IPS DF 19.7 (cell line): ENCODE measurements at regions not wholly inside any gene's neighbourhood (a gene's known extent, or its start where the extent isn't known, plus 50 kb on each side); places are given as distances from the start of the nearest gene placed in this dataset.

Experiments used
- DNase-seq: peaks from one replicate; pipeline ENCODE4 v3.0.0-alpha.2; 2013; ENCODE audit warnings: low read depth, low spot score

DNA sequence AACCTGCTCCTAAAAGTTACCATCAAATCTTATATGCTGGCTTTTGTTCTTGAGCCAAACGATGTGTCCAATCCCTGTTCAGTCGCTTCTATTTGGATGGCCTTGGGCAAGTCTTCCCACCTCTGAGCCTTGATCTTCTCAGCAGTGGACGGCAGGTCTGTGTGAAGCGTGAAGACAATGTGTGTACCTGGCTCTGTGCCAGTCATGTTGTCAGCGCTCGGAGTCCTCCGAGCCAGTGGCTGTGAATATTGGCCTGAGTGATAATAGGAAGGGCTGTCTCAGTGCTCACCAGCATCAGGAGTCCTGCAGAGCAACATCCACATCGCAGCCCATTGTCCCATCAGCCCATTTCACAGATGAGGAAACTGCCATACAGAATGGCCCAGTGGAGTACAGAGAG lies 219.0 kb downstream of the CDC5L start:
- no peak for DNase-seq

DNA sequence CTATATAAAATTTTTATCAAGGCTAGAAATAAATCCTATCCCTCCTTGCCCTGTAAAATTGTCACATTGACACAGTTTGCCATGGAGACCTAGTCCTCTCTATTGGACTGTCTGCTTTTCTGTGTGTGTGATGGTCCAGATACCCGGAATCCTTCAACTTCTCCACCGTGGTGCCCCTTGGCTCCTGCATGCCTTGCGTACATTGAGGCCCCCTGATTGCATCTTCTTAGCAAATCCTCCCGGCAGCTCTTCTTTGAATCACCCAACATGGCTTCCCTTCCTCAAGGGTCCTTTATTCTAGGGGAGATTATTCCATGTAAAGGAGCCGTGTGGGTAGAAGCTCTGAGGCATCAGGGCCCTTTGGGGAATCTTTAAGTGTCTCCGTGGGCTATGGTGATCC lies 219.5 kb downstream of the CDC5L start:
- no peak for DNase-seq

DNA sequence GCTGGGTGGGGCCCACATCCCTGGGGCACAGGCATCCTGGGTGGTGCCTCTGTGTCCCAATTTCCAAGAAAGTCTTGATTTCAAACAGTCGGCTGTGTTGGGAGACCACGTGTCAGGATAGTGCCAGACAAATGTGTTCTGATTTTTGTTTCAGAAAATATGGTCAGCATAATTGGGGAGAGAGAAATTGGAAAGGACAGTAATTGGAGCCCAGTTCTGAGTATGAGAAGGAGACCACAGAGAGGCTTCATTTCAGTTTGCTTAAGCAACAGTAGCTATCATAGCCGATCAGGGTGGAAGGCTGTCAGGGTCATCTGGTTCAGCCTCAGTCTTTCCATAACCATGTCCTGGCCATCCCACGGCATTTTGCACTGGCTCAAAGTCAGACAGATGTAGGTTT lies 220.7 kb downstream of the CDC5L start:
- DNase-seq, result no peak

DNA sequence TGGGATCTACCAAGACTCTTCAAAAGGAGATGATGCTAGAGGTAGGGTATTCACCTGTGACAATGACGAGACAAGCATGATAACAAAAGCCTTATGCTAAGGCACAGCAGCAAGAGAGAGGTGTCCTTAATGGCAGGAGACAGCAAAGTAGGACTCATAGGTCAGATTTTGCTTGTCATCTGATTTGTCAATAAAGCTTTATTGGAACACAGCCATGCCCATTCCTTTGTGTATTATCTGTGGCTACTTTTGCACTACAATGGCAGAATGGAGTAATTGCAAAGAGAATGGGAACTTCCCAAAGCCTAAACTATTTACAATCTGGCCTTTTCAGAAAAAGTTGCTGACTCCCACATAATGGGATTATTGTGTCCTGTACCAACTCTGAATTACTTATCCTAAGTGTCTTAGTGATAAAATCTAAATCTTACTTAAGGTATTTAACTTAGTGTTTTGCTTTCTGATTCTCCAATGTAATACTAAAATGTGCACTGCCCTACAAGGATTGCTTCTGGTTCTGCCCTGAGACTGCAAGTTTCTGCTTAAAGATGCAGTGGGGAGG lies 221.6 kb downstream of the CDC5L start:
- no peak for DNase-seq

DNA sequence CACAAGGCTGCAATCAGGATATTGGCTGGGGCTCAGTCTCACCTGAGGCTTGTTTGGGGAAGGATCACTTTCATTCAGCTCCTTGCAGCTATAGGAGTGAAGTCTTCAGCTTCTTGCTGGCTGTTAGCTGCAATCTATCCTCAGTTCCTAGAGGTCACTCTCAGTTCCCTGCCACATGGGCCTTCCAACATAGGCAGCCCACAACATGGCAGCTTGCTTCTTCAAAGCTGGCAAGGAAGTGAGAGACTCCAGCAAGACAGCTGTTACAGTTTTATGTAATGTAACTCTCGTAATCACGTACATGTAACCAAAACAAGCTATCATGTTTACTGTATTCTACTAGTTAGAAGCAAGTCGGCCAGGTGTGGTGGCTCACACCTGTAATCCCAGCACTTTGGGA lies 226.9 kb downstream of the CDC5L start:
- DNase-seq, result no peak

DNA sequence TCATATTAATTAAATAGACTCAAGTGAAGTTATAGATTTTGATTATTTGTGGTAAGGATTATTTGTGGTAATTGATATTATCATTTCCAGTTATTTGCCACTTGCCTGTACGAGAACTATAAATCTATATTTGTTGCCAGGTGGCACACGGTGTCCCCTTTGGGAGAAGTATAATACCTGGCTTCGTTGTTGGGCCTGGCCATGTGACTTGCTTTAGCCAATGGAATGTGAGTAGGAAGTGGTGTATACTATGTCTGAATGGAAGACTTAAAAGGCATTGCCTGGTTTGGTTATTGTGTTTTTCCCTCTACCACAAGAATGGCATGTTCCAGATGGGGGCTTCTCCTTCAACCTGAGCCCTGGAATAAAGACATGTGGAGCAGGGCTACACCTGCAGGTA lies 228.1 kb downstream of the CDC5L start:
- no peak for DNase-seq

DNA sequence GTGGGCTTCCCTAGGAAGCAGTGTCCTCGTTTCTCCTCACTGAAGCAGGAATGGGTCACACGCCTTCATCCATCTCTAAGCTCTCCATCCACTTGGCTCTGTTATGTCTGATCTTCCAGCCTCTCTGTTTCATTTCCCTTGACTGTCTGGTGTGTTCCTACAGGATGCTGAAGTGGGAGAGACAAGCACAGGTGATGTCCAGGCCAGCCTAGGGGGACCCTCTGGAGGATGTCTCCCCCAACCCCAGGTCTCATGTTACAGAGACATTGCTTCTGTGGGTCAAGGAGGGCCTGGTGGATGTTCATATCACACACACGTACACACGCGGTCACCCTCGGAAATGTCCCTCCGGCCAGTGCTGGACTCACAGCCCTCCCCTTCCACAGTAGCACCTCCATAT lies 229.9 kb downstream of the CDC5L start:
- no peak for DNase-seq

DNA sequence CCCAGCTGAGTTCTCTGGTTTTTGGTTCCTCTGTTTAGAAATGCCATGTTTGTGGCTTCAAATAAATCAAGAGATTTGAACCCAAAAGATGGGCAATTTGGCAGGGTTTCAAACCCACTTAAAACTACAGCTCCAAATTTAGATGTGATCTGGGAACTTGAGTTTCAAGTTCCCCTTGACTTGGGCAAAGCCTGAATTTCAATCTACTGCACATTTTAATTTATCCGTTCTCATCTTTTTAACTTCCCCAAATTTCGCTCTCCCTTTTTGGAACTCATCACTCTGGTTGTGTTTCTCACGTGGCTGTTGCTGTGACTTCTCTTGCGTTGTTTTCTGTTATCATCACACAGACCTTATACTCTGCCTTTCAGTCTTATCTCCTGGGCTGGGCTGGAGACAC lies 230.9 kb downstream of the CDC5L start:
- no peak for DNase-seq

DNA sequence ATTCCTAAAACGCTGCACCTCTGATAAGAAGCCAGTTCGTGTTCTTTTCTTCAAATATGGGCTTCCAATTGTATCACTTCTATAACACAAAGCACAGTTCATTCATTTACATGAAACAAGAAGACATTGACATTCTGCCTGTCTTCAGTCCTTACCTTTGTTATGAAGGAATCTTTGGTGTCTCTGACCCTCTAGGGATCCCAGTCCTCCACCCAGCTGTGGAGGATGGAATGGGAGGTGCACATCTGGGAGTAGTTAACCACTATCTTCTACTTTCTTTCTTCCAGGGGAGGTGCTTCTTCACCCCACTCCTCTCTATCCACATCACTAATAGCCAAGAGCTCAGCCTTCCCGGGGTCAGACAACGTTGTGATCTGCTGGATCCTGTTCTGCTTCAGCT lies 233.4 kb downstream of the CDC5L start:
- no peak for DNase-seq

DNA sequence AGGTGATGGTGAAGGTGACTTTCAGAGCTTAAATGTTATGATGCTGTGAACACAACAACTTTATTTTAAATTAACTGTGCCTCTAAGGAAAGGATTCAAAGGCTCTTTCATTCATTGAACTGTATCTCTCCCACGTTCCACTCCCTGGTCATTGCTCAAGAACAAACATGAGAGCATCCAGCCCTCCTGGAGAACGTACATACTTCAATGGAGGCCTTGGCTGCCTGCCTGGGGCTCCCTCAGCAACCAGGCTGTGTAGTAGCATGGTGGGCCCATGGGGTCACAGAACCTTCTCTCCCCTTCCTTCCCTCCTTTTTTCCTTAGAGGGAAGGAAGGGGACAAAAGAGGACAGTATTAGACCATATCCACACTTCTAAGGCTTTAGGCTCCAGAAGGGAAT lies 234.3 kb downstream of the CDC5L start:
- no peak for DNase-seq

DNA sequence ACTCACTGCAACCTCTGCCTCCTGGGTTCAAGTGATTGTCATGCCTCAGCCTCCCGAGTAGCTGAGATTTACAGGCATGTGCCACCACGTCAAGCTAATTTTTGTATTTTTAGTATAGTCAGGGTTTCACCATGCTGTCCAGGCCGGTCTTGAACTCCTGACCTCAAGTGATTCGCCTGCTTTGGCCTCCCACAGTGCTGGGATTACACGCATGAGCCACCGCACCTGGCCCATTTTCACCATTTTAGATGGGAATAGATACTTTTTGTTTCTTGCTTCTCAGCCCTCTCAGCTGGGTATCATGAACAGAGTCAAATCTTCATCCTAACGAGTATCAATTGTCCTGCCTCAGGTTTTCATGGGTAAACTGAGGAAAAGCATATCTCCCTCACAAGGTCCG lies 235.0 kb downstream of the CDC5L start:
- DNase-seq, result no peak

DNA sequence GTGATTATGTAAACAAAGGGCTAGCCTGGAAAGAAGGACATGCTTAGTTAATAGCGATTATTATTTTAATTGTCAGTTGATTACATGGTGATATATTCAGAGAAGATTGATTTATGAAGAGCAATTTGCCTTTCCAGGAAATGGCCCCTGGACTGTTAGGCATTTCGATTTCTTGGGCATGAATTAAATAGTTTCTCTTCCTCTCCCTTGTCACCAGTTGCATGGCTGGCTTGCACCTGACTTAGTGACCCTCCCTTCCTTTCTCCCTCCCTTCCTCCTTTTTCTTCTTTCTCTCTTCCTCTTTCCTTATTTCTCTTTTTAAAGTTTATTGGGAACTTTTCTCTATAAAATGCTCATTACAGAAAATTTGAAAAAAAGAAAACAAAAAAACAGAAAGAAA lies 235.4 kb downstream of the CDC5L start:
- no peak for DNase-seq

DNA sequence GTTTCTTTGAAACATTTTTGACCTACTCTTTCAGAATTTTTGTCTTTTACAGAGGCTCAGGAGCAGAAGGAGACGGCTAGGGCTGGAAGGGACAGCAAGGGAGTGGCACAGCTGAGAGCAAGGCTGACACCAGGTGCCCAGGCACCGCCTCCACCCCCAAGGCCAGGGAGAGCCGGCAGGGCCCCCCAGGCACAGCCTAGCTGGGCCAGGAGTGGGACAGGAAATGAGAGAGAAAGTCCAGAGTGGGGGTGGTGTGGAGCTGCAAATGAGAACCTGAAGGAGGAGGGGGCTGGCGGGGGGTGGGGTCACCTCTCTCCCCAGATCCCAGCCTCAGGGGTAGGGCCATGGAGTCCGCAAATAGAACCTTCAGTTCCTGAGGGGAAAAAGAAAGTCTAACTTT lies 236.7 kb downstream of the CDC5L start:
- DNase-seq, result no peak

DNA sequence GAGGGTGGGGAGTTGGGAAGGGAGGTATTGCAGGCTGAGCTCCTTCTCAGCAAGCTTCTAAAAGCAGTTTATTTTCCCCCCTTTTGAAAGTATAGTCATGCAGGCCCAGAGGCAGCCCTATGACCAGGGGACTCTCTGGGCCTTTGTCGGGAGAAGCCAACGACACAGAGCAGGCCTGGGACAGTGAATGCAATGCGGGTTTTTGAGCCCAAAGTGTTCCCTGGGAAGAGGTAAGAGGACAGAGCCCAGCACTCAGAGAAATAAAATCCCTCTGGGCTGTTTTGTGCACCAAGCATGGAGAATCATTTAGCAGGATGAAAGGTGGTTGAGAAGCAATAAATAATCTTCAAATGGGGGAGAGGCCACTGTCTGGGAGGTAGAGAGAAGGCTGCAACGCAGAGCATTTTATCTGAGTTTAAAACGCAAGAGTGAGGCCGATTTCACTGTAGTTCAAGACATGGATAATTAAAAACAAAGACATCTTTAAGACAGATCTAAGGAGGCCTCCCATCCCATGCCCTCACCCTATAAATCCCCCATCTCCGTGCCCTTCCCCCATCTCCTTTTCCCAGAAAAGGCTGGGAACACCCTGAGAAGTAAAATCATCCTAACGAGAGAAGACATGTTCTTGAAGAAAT lies 237.5 kb downstream of the CDC5L start:
- no peak for DNase-seq

DNA sequence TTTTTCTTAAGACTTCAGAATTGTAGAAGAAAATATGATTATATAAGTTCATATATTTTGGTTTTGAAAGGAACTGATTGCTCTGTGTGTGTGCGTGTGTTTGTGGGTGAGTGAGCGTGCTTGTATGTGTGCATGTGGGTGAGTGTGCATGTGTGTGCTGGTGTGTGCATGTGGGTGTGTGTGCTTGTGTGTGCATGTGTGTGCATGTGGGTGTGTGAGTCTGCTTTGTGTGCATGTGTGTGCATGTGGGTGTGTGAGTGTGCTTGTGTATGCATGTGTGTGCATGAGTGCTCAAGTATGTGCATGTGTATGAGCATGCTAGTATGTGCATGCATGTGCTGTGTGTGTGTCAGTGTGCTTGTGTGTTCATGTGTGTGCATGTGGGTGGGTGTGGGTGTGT lies 238.5 kb downstream of the CDC5L start:
- DNase-seq, result no peak

DNA sequence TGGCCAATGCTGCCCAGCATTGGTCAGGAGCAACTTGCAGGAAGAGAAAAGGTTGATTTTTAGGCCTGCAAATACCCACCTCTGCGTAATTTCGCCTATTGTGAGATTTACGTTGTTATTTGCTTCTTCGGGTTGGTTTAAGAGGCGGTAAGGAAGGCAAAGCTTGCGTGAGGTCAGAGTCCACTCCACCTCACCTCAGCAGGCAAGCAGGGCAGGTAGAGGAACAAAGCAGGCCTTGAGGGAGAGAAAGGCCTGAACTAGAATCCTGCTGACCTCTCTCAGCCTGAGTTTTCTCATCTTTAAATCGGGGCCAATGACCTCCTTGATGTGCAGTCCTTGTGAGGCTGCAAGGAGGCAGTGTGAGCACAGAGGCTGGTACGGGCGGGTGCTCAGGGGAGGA lies 239.1 kb downstream of the CDC5L start:
- DNase-seq, result no peak

DNA sequence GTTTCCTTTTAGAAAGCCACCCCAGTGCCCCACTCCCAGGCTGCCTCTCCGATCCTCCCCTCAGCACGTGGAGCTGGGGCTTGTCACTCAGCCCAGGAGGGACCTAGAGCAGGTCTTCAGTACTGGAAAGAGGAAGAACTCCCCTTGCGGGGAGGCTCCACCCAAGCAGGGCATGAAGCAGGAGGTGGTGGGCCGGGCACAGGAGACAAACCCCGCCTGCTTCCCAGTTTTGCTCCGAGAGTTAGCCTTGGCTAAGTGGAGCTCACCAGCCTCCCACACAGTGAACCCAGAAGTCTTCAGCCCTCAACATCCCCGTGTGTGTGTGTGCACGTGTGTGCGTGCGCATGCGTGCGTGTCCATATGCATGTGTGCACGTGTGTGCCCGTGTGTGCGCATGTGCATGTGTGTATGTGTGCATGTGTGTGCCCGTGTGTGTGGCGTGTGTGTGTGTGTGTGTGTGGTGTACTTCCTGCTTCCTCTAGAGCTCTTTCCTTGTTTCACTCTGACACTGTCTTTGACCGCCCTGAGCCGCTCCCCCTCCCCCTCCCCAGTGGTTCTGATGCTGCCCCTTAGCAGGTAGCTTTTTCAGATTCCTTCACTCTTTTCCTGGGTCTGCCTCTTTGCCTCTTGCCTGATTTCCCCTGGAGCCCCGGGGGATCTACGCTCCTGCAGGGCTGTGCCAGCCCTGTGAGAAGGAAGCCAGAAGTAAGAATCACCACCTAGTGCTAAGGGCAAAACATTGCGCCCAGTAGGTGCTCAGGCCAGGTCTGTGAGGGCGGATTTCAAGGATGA lies 239.8 kb downstream of the CDC5L start:
- DNase-seq, result peak; percentile 15

DNA sequence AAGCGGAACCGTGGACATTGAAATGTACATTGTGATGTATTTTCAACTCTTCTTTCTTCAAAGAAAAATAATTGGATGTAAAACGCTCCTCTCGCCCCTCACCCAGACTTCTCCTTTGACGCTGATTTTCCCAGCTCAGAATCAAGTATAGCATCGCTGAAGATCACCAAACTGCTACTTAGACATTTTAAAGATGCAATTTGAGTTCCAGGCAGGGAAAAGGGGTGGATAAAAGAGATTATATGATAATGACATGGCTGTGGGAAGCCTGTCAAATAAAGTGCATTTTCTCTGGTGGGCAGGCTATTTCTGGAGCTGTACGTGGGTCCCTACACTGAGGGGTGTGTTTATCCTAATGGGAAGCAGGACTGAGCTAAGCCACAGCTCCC lies 240.4 kb downstream of the CDC5L start:
- no peak for DNase-seq

DNA sequence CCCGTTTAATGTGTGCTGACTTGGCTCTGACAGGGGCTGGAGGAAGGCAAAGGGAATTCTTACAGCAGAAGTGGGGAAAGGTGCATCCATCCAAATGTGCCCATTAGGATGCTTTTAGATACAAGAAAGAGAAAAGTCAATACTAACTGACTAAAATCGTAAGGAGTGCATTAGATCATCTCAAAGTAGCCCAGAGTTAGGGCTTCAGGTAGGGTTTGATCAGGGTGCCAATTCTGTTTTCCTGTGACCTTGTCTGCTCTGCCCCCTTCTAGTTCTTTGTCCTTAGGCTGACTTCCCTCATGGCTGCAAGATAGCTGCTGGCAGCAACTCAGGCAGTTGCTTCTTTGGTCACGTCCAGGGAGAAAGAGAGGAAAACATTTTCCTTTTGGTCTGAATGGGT lies 240.8 kb downstream of the CDC5L start:
- no peak for DNase-seq

DNA sequence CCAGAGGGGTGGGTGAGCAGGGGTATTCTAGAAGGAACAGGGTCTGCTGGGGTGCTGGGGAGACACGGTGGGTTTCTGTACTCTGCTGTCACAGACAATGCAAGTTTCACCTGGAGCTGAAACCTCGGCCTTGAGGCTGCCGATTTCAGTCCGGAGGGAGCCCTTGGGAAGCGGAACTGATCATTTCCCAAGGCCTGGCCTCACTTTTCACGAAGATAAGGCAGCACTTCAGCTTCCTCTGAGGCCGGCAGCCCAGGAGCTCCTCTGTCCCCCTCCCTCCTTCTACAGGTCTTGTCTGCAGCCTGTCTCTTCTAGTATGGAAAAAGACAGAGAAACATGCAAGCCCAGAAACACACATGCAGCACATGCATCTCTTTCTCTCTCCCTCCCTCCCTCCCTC lies 242.1 kb downstream of the CDC5L start:
- no peak for DNase-seq

DNA sequence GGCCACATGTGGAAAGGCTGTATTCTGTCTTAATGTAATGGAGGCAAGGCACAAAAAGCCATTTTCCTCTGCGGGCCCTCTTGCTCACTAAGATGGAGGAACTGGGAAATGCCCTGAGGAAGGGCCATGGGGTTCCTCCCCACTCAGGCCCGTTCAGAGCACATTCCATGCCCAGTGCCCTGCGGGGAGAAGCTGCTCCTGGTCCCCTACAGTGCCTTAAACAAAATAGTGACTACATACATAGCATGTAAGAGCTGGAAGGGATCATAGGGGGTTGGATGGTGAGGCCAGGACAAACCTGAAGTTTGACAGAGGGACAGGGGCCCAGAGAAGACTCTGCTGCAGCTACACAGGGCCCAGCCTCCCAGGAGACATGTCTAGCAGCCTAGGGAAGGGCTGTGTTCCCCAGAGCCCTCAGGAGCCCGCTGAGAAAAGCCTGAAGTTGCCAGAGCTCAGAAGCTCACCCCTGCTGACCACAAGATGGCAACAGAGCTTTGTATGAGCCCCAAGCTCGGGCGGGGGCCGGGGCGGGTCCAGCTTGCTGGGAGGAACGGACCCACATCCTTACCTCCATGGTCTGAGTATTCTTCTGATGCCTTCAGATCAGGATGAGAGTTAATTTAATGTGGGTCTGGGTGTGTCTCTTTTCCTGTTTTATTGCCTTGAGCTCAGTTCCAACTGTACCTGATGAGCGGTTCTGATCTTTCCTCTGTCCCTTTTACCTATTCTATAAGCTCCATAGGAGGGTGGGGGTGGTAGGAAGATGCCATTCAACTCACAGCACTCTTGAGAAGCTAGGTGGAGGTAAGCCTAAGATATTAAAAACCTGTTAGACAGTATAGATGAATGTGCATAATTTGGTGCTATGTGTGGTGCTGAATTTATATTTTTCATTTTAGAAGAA lies 242.9 kb downstream of the CDC5L start:
- DNase-seq, result no peak

DNA sequence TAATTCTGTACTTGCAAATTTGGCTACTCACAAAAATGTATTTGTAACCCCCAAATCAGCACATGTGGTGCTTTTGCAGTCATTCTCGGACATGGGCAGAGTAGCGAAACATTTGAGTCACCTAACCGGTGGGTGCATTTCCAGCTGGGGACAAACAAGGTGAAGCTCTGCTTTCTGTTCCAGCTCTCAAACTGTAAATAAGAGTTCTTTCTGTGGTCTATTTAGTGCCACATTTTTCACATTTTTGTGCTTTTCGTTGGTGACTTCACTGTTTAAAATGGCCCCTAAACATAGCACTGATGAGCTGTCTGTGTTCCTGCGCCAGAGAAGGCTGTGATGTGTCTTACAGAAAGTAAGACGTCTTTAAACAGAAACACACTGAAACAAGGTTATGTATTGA lies 244.5 kb downstream of the CDC5L start:
- no peak for DNase-seq
